Brain microvascular endothelial cell (primary cell): ENCODE measurements at regions not wholly inside any gene's neighbourhood (a gene's known extent, or its start where the extent isn't known, plus 50 kb on each side); places are given as distances from the start of the nearest gene placed in this dataset.

Experiments
- DNase-seq: peaks from one replicate; pipeline ENCODE4 v3.0.0-alpha.2; 2020
- H3K27ac ChIP-seq: fragments of 250-450 bp; sonication (Bioruptor Pico); 2 replicates; pipeline ENCODE4 v1.5.1; 2020; ENCODE audit warnings: mild to moderate bottlenecking, moderate library complexity
- H3K27me3 ChIP-seq: fragments of 250-450 bp; sonication (Bioruptor Pico); replicated peaks from 2 replicates; pipeline ENCODE4 v1.5.1; 2020; ENCODE audit warnings: mild to moderate bottlenecking
- H3K36me3 ChIP-seq: fragments of 250-450 bp; sonication (Bioruptor Pico); replicated peaks from 2 replicates; pipeline ENCODE4 v1.5.1; 2020; ENCODE audit warnings: mild to moderate bottlenecking
- H3K4me3 ChIP-seq: 2 replicates; pipeline ENCODE4 v1.5.1; 2011; ENCODE audit warnings: low read depth, mild to moderate bottlenecking, control low read depth, low read length, moderate library complexity
- in situ Hi-C: cut with HindIII; loops from 2 replicates; pipeline ENCODE4 v1.10.0; 2017; ENCODE audit warnings: low sequenced_read_pairs, low pct_ligation_motif_present
- TF ChIP-seq, protein P1 (sequence below): IDR thresholded peaks from 2 replicates; pipeline ENCODE4 v1.5.1; 2011; ENCODE audit warnings: low read depth, mild to moderate bottlenecking, moderate library complexity, low read length, control low read depth, inconsistent platforms; ENCODE audit errors: missing control alignments

DNA sequence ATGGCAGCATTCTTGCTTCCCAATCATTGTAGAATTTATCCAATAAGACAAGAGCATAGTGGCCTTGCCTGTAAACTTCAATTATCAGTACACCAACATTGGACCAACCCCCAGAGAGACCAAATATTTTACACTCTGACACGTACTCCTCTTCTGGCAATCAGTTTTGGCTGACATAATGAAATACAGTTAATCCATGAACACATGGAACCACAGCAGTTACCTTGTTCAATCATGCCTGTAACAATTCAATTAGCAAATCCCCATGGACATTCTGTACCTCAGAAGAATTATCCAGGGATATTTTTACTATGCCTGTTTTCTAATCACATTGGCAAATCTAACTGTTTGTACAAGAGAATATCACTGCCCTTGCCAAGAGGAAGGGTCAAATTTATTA lies 2162.0 kb downstream of the MRPL39 start:
- Histone ChIP-seq H3K36me3 (no peaks in the 10 kb centered on the region), H3K4me3 (no peak overlapping the region), H3K27me3 (no peaks in the 10 kb centered on the region), H3K27ac (no peak overlapping the region)
- in situ Hi-C loops: no loop called here
- no peak for DNase-seq
- TF ChIP-seq, protein P1, sequence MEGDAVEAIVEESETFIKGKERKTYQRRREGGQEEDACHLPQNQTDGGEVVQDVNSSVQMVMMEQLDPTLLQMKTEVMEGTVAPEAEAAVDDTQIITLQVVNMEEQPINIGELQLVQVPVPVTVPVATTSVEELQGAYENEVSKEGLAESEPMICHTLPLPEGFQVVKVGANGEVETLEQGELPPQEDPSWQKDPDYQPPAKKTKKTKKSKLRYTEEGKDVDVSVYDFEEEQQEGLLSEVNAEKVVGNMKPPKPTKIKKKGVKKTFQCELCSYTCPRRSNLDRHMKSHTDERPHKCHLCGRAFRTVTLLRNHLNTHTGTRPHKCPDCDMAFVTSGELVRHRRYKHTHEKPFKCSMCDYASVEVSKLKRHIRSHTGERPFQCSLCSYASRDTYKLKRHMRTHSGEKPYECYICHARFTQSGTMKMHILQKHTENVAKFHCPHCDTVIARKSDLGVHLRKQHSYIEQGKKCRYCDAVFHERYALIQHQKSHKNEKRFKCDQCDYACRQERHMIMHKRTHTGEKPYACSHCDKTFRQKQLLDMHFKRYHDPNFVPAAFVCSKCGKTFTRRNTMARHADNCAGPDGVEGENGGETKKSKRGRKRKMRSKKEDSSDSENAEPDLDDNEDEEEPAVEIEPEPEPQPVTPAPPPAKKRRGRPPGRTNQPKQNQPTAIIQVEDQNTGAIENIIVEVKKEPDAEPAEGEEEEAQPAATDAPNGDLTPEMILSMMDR: no peak

DNA sequence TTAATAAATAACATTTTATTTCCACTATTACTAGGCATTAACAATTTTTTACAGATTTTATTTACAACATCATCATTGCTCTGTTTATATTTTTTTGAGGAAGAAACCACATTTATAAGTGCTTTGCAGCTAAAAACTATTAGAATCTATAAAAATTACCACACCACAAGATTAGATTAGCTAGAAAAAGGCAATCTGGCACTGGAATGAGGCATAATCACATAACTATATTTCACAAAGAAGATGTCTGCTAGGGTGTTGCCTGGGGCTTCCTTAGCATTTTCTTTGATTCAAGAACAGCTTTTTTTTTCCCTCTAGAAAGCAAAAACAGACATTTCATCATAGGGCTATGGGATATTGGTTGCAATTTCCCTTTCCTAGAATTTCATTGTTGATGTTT lies 2169.2 kb downstream of the MRPL39 start:
- TF ChIP-seq, protein P1: no peak
- Histone ChIP-seq H3K4me3 (no peak overlapping the region), H3K36me3 (no peaks in the 10 kb centered on the region), H3K27ac (no peak overlapping the region), H3K27me3 (no peaks in the 10 kb centered on the region)
- in situ Hi-C loops: no loop called here
- no peak for DNase-seq

DNA sequence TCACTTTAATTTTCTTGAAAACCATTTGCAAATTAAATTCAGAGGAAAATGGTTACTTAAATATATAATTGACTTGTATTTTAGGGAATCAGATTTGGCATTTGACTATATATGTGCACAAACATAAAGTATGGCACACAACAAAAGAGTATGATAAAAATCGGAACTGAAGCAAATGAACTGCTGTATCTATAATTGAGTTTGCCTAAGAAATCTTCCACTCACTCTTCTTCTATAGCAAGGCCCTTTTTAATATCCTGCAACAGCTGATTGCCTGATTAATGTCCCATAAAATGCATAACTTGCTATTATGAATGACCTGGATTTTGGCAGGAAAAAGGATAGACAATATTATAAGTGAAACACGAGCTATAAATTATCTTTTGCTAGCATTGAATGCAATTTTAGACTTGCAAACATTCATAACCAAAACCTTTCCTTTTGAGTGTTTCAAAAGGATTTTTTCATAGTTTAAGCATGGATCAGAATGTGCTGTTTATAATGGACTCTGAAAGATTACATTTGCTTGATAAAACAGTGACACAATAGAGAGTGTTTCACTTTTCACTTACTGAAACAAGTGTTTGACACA lies 2204.3 kb downstream of the MRPL39 start:
- TF ChIP-seq, protein P1: no peak
- H3K27ac ChIP-seq: no peak overlapping the region
- H3K4me3 ChIP-seq: no peak overlapping the region
- in situ Hi-C loops: no loop called here
- H3K27me3 ChIP-seq: no peaks in the 10 kb centered on the region
- no peak for DNase-seq
- no peaks in the 10 kb centered on the region for H3K36me3 ChIP-seq

DNA sequence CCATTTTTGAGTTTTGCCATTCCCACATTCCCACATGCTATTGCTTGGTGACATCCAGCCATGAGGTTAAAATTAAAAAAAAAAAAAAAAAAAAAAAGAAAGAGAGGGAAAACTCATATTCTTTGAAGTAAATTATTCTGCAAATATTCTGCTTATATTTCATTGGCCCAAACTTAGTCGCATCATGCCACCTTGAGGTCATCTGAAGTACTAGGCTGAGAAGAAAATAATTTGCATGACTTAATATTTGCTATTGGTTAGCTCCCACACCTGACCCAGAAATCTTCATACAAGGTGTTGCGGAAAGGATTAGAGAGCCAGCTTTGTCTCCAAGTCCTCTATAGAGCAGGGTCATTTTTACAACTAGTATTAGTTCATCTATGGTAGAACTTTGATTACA lies 2206.0 kb downstream of the MRPL39 start:
- Histone ChIP-seq H3K27me3 (no peaks in the 10 kb centered on the region), H3K36me3 (no peaks in the 10 kb centered on the region), H3K4me3 (no peak overlapping the region), H3K27ac (no peak overlapping the region)
- DNase-seq: no peak
- in situ Hi-C loops: no loop called here
- TF ChIP-seq, protein P1: no peak

DNA sequence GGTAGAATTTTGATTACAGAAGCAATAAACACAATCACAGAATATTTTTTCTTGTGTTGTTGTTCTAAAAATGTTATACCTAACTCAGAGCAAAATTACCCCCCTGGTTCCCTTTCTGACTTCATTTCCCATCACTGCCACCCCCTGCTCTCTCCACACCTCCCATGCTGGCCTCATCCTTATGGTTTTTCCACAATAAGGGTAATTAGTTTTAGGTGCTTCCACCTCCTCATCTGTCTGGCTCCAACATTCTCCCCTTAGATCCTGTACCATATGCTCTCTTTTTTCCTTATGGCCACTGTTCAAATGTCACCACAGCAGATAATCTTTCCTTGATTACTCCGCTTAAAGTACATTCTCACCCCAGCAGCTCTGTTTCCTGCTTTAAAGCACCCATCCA lies 2208.6 kb downstream of the MRPL39 start:
- H3K4me3 ChIP-seq: no peak overlapping the region
- TF ChIP-seq, protein P1: no peak
- no peaks in the 10 kb centered on the region for H3K27me3 ChIP-seq
- no peaks in the 10 kb centered on the region for H3K36me3 ChIP-seq
- no peak for DNase-seq
- in situ Hi-C loops: no loop called here
- H3K27ac ChIP-seq: no peak overlapping the region

DNA sequence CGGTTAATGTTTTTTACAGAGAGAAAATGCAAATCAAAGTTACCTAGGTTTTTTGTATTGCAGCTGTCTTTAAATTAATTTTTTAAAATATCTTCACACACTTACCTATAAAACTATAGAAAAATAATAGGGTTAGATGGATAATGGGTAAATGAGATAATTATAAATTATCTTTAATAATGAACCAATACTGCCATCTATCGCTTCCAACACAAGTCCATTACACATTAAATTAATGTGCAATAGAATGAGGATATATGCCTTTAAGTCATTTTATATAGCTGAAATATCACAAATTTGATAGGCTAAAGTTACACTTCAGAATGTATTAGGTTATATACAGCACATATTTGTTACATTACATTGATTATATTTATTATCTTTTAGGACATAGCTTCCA lies 2212.8 kb downstream of the MRPL39 start:
- DNase-seq: no peak
- in situ Hi-C loops: no loop called here
- Histone ChIP-seq H3K4me3 (no peak overlapping the region), H3K27me3 (no peaks in the 10 kb centered on the region), H3K36me3 (no peaks in the 10 kb centered on the region), H3K27ac (no peak overlapping the region)
- TF ChIP-seq, protein P1: no peak
